ENCODE measurements at regions not wholly inside any gene's neighbourhood (a gene's known extent, or its start where the extent isn't known, plus 50 kb on each side); places are given as distances from the start of the nearest gene placed in this dataset.

DNA sequence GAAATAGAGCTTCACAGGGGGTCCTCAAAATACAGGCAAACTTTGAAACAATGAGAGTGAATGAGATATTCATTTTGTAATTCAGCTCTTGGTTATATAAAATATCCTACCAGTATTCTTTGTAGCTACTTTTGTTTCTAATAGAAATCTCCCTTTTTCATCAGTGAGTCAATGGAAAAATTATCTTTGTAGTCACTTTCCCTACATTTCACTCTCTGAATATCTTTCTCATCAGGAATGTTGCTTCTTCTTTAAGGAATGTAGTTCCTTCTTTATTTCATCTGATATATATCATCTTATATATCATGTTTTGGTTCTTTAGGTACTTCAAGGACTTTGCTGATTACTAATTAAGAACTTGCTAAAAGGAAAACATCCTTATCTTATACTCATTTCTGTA, 280.3 kb upstream of the NUDT12 start:
- Mint-ChIP-seq H3K27ac (no peak overlapping the region), H3K27me3 (no peaks in the 10 kb centered on the region), H3K9me3 (ENCODE audit: low read depth) (peaks cover 3% of the 10 kb centered on the region), H3K4me3 (no peak overlapping the region), H3K4me1 (no peaks in the 10 kb centered on the region), H3K36me3 (ENCODE audit: low read depth) (no peaks in the 10 kb centered on the region)
- intact Hi-C loops (cut with DNase I, micrococcal nuclease), result no loop called here
- ChIA-PET CTCF (no interaction called here), POLR2A (no interaction called here)
- ATAC-seq, result no peak
- no peak for DNase-seq

DNA sequence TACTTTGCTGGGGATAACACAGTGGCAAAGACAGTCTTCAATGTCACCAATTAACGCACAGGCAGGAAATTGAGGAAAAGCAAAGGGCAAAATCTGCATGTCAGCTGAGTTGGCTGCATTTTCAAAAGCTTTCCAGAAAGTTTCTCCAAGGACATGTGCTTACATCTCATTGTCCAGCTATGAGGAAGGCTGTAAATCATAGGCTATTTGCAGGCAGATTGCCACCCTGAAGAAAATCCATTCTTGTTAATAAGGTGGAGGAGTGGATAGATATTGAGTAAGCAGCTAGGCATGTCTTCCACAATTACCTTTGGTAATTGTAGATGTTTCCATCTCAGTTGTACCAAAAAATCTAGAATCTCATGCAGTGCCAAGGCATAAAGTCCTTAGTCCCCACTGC, 278.0 kb upstream of the NUDT12 start:
- no peak overlapping the region for H3K27ac Mint-ChIP-seq
- DNase-seq, result no peak
- intact Hi-C loops (cut with DNase I, micrococcal nuclease), result no loop called here
- no peak for ATAC-seq
- POLR2A ChIA-PET, result no interaction called here
- H3K9me3 Mint-ChIP-seq (ENCODE audit: low read depth), result peaks cover 3% of the 10 kb centered on the region
- H3K4me3 Mint-ChIP-seq, result no peak overlapping the region
- no peaks in the 10 kb centered on the region for H3K4me1 Mint-ChIP-seq
- H3K36me3 Mint-ChIP-seq (ENCODE audit: low read depth), result no peaks in the 10 kb centered on the region
- CTCF ChIA-PET, result interaction anchor here (0.6 kb wide), 1 partner anchor 568 kb away, joined by 3 read pairs; no protein-coding TSS in a partner anchor
- no peaks in the 10 kb centered on the region for H3K27me3 Mint-ChIP-seq

DNA sequence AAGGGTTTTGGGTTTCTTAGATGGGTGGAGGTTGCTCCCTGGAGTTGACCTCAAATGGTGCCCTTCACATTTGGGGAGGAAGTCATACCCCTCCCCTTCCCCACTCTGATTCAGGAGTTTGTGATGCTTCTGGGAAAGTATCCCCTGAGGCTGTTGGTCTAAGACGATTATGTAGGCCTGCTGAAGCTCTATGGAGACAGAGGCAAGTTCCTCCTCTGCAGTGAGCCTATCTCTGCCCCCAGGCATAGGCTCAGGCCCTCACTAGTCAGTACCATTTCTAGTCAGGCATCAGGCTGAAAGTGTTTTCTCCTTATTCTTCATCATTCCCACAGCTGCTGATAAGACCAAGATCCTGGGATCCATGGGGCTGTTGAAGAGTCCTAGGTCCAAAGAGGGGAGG, 271.6 kb upstream of the NUDT12 start:
- intact Hi-C loops (cut with DNase I, micrococcal nuclease), result no loop called here
- no peak for DNase-seq
- Mint-ChIP-seq H3K27me3 (no peaks in the 10 kb centered on the region), H3K4me1 (no peaks in the 10 kb centered on the region), H3K36me3 (ENCODE audit: low read depth) (no peaks in the 10 kb centered on the region), H3K27ac (no peak overlapping the region), H3K9me3 (ENCODE audit: low read depth) (no peaks in the 10 kb centered on the region), H3K4me3 (no peak overlapping the region)
- CTCF ChIA-PET, result interaction anchor here (1.1 kb wide), 1 partner anchor 62 kb away, joined by 3 read pairs; no protein-coding TSS in a partner anchor
- POLR2A ChIA-PET, result no interaction called here
- ATAC-seq, result no peak

DNA sequence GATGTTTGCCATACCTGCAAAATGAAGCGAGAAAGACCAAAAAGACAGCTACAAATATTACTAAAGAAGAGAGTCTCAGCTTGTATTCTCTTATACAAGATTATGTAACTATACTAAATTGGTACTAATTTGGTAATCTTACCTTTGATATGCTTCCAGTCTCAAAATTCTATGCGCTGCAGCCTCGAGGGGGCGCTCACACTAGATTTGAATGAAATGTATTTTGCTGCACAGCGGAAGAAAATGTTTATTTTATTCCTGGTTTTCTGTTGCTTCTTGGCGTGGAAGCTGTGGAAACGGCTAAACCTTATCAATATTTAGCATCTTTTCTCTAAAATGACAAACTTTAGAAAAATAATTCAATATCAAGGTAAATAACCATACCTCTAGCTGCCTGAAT, 267.0 kb upstream of the NUDT12 start:
- H3K4me3 Mint-ChIP-seq, result no peak overlapping the region
- ChIA-PET POLR2A (no interaction called here), CTCF (no interaction called here)
- intact Hi-C loops (cut with DNase I, micrococcal nuclease), result no loop called here
- H3K36me3 Mint-ChIP-seq (ENCODE audit: low read depth), result no peaks in the 10 kb centered on the region
- no peaks in the 10 kb centered on the region for H3K27me3 Mint-ChIP-seq
- no peaks in the 10 kb centered on the region for H3K4me1 Mint-ChIP-seq
- peaks cover 7% of the 10 kb centered on the region for H3K9me3 Mint-ChIP-seq (ENCODE audit: low read depth)
- H3K27ac Mint-ChIP-seq, result no peak overlapping the region
- DNase-seq, result peak; percentile 11
- no peak for ATAC-seq

DNA sequence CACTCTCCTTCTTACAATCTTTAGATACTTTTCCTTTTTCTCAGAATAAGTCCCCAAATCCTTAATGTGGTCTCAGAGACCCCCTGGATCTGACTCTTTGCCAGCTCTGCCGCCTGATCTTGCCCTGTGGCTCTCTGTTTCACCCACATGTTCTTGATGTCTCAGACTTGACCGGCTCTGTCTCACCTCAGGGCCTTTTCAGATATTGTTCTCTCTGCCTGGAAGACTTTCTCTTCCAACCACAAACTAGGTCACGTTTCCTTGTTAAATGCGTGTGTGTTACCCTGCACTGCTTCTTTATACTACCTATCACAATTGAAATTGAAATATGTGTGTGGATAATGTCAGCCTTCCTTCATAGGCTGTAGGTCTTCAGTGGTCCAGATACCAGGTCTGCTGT, 265.4 kb upstream of the NUDT12 start:
- POLR2A ChIA-PET, result no interaction called here
- H3K4me1 Mint-ChIP-seq, result no peaks in the 10 kb centered on the region
- intact Hi-C loops (cut with DNase I, micrococcal nuclease), result no loop called here
- H3K4me3 Mint-ChIP-seq, result no peak overlapping the region
- peaks cover 7% of the 10 kb centered on the region for H3K9me3 Mint-ChIP-seq (ENCODE audit: low read depth)
- H3K36me3 Mint-ChIP-seq (ENCODE audit: low read depth), result no peaks in the 10 kb centered on the region
- CTCF ChIA-PET, result interaction anchor here (0.7 kb wide), 1 partner anchor 12 kb away, joined by 3 read pairs; no protein-coding TSS in a partner anchor
- no peaks in the 10 kb centered on the region for H3K27me3 Mint-ChIP-seq
- no peak overlapping the region for H3K27ac Mint-ChIP-seq
- no peak for DNase-seq
- ATAC-seq, result no peak

DNA sequence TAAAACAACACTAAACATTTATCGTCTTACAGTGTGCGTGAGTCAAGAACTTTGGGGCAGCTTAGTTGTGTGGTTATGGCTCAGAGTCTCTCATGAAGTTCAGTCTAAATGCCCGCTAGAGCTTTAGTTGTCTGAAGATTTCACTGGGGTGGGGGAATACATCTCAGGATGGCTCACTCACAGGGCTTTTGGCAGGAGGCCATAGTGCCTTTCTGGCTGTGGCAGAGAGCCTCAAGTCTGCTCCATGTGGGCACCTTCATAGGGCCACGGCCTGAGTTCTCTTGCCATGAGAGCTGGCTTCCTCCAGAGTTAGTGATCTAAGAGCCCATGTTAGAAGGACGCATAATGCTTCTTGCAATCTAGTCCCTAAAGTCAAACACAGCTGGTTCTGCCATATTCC, 258.8 kb upstream of the NUDT12 start:
- POLR2A ChIA-PET, result no interaction called here
- no peak overlapping the region for H3K4me3 Mint-ChIP-seq
- no peak for ATAC-seq
- intact Hi-C loops (cut with DNase I, micrococcal nuclease), result no loop called here
- DNase-seq, result no peak
- H3K27ac Mint-ChIP-seq, result no peak overlapping the region
- CTCF ChIA-PET, result no interaction called here
- no peaks in the 10 kb centered on the region for H3K36me3 Mint-ChIP-seq (ENCODE audit: low read depth)
- peaks cover 3% of the 10 kb centered on the region for H3K9me3 Mint-ChIP-seq (ENCODE audit: low read depth)
- H3K27me3 Mint-ChIP-seq, result no peaks in the 10 kb centered on the region
- no peaks in the 10 kb centered on the region for H3K4me1 Mint-ChIP-seq

DNA sequence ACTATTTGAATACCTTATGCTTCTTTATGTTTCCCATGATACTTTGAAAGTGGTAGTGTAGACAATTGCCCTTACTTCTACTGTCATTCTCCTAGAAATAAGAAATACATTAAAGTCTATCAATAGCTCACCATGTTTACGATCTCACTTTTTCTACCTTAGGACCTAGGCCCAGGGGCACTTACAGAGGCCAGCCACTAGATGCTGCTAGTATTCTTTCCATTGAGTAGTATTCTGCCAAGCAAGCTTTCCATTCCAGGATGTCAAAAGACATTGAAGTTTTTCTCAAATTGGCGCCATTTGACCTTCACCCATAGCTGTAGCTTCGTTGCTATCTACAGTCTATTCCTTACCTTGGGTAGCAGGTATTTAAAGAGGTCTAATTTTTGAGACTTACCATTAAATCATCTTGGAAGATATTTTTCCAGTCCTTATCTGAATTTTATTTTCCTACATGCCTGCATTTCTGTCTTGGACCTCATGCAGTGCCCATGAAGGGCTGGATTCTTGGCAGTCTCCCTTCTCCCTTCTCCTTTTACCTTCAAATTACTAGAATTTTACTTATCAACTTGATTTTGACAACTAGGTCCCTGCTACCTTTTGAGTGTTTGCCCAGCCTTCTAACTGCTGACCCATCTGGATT, 246.0 kb upstream of the NUDT12 start:
- ChIA-PET CTCF (no interaction called here), POLR2A (no interaction called here)
- Mint-ChIP-seq H3K36me3 (ENCODE audit: low read depth) (no peaks in the 10 kb centered on the region), H3K9me3 (ENCODE audit: low read depth) (no peaks in the 10 kb centered on the region), H3K27ac (no peak overlapping the region), H3K4me3 (no peak overlapping the region), H3K27me3 (no peaks in the 10 kb centered on the region), H3K4me1 (no peaks in the 10 kb centered on the region)
- intact Hi-C loops (cut with DNase I, micrococcal nuclease), result loop anchor here in 1 of 2 experiments (2.0 kb wide), 1 partner anchor 370 kb away; no protein-coding TSS in a partner anchor
- DNase-seq (no peak), ATAC-seq (no peak)

DNA sequence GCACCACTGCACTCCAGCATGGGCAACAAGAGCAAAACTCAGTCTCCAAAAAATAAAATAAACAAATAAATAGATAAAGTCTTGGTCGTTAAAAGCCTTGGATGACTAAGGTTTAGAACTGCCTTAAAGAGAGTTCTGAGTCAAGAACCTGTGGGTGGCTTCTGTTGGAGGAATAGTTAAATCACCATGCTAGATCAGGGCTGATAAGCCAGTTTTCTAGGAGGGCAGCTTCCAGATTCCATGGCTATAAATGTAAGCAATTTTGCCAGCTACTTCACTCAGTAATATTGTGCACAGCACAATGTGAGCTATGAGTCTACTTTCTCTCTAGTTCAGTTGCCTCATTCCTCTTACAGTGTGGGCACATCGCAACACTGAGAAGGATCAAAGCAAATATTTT, 242.1 kb upstream of the NUDT12 start:
- H3K27ac Mint-ChIP-seq, result no peak overlapping the region
- no peak for ATAC-seq
- CTCF ChIA-PET, result no interaction called here
- POLR2A ChIA-PET, result no interaction called here
- no peaks in the 10 kb centered on the region for H3K4me1 Mint-ChIP-seq
- DNase-seq, result no peak
- intact Hi-C loops (cut with DNase I, micrococcal nuclease), result no loop called here
- no peaks in the 10 kb centered on the region for H3K27me3 Mint-ChIP-seq
- no peak overlapping the region for H3K4me3 Mint-ChIP-seq
- H3K9me3 Mint-ChIP-seq (ENCODE audit: low read depth), result no peaks in the 10 kb centered on the region
- no peaks in the 10 kb centered on the region for H3K36me3 Mint-ChIP-seq (ENCODE audit: low read depth)

DNA sequence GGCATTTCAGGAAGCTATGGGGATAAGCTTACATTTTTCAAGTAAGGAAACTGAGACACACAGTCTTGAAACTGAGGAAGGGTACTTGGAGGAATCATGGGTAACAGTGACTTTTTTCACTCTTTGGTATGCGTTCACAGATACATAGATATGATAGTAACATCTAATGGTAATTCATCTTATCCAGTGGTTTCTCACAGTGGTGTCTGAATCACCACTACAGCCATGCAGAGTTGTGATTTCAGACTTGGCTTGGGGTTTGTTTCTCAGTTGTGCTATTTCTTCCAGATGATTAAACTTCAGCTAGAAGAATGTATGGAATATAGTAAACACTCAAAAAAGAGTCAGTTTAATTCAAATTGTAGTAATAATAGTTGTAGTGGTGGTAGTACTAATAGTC, 239.1 kb upstream of the NUDT12 start:
- H3K9me3 Mint-ChIP-seq (ENCODE audit: low read depth), result no peaks in the 10 kb centered on the region
- H3K4me3 Mint-ChIP-seq, result no peak overlapping the region
- DNase-seq (no peak), ATAC-seq (no peak)
- ChIA-PET CTCF (no interaction called here), POLR2A (no interaction called here)
- no peaks in the 10 kb centered on the region for H3K36me3 Mint-ChIP-seq (ENCODE audit: low read depth)
- intact Hi-C loops (cut with DNase I, micrococcal nuclease), result no loop called here
- no peaks in the 10 kb centered on the region for H3K4me1 Mint-ChIP-seq
- H3K27ac Mint-ChIP-seq, result no peak overlapping the region
- no peaks in the 10 kb centered on the region for H3K27me3 Mint-ChIP-seq

DNA sequence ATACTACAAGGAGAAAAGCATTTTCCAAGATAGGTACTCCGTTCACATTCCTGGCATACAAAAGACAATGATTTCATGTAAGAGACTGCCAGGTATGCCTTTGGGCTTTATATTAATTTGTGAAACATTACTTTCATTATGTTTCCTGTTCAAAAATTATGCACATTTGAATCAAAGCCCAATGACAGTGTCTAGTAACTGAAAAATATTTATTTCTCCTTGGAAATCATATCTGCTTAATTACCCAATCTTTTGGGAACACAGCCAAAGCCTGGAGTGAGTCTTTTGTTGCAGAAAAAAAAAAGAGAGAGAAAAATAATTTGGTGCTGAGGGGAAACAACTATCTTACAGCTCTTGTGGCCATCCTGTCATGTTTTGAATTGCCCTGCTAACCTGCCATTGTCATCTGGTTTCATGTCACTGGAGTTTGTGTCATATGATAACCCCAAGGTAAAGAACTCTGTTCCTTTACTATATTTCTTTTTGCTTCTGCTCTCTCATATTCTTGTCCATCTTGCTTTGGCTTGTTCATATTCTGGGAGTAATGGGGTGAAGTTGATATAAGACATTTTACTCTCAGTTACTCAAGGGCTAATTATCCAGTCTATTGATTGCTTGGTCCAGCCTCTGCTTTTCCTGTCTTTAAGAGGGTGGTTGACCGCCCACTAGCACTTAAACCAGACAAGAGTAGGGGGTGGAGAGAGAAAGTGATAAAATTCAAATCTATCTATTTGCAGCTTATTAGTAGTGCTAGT, 238.3 kb upstream of the NUDT12 start:
- ChIA-PET CTCF (no interaction called here), POLR2A (no interaction called here)
- no peak for DNase-seq
- H3K4me1 Mint-ChIP-seq, result no peaks in the 10 kb centered on the region
- intact Hi-C loops (cut with DNase I, micrococcal nuclease), result no loop called here
- H3K27ac Mint-ChIP-seq, result no peak overlapping the region
- H3K36me3 Mint-ChIP-seq (ENCODE audit: low read depth), result no peaks in the 10 kb centered on the region
- no peaks in the 10 kb centered on the region for H3K9me3 Mint-ChIP-seq (ENCODE audit: low read depth)
- ATAC-seq, result no peak
- H3K27me3 Mint-ChIP-seq, result no peaks in the 10 kb centered on the region
- H3K4me3 Mint-ChIP-seq, result no peak overlapping the region

DNA sequence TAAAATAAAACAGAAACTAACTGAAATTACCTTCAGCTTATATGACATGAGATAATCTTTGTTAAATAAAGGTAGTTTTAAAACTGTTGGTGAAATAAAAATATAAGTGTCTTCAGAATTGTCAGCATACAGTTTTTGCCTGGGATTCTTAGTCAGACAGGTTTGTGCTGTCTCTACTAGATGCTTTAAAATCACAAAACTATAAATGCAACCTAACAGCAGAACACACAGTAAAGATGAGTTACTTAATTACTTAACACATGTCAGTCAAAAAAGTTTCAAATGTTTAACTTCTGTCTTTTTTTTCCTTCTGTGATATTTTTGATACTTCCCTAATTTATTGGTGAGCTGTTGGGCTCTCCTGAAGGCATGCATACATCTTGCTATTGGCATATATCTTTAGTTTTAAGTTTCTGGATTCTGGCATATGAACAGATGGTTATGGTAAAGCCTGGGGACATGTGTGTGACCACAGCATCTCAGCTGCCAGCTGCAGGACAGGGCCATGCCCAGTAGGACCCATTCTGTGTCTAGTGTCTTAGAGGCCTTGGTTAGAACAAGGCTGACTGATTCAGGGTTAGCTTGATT, 231.1 kb upstream of the NUDT12 start:
- Mint-ChIP-seq H3K27me3 (no peaks in the 10 kb centered on the region), H3K36me3 (ENCODE audit: low read depth) (no peaks in the 10 kb centered on the region), H3K9me3 (ENCODE audit: low read depth) (peaks cover 26% of the 10 kb centered on the region), H3K27ac (no peak overlapping the region), H3K4me1 (no peaks in the 10 kb centered on the region), H3K4me3 (no peak overlapping the region)
- DNase-seq (no peak), ATAC-seq (no peak)
- CTCF ChIA-PET, result interaction anchor here (0.7 kb wide), 1 partner anchor 91 kb away, joined by 4 read pairs; no protein-coding TSS in a partner anchor
- intact Hi-C loops (cut with DNase I, micrococcal nuclease), result no loop called here
- POLR2A ChIA-PET, result no interaction called here

DNA sequence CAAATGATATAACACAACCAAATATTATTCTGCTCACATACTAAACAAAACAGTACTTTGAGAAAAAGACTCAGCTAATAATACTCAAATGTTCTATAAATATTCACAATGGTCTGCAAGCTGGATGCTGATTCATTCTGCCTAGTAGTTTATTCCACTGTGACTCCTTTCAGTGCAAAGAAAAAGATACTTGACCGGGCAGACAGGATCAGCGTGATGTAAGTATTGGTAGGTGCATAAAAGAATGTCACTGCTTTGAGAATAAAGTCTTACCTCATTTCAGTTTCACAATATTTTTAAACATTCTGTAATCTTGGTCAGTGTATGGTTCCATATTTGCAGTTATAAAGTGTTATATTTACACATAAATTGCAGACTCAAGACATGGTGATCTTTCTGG, 223.0 kb upstream of the NUDT12 start:
- DNase-seq (no peak), ATAC-seq (no peak)
- CTCF ChIA-PET, result no interaction called here
- Mint-ChIP-seq H3K36me3 (ENCODE audit: low read depth) (no peaks in the 10 kb centered on the region), H3K9me3 (ENCODE audit: low read depth) (peaks cover 7% of the 10 kb centered on the region), H3K4me3 (no peak overlapping the region), H3K4me1 (no peaks in the 10 kb centered on the region), H3K27me3 (no peaks in the 10 kb centered on the region), H3K27ac (no peak overlapping the region)
- intact Hi-C loops (cut with DNase I, micrococcal nuclease), result no loop called here
- POLR2A ChIA-PET, result no interaction called here
